ENCODE measurements at regions not wholly inside any gene's neighbourhood (a gene's known extent, or its start where the extent isn't known, plus 50 kb on each side); places are given as distances from the start of the nearest gene placed in this dataset.

DNA sequence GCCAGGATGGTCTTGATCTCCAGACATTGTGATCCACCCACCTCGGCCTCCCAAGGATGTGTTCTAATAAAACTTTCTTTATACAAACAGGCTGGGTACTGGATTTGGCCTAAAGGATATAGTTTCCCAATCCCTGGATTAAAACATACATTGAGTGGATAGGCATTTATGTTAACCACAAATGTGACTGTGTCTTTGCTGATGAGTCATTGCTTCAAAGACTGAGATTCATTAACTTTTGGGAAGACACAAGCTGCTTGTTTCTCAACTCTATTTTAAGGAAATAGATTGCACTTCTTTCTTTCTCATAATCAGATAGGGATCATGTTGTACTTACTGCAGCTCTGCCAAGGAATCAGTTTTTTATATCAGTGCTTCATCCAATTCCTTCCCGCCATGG, 131.3 kb upstream of the AGA start:
- DNase-seq (ENCODE audit: low read depth): no peak

DNA sequence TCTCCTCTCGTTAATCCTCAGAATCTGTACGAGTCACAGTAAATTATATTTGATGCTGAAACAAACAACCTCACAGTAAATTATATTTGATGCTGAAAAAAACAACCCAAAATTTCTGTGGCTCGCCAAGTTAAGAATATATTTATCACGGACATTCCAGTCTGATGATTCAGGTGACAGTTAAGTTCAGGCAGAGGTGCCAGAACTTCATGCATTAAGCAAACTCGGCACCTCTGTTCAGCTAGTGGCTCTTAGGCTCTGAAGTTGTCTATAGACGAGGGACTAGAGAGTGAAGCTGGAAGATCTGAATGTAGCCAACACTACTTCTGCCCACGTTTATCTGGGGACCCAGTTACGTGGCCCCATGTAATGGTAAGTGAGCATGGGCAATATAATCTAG, 132.2 kb upstream of the AGA start:
- DNase-seq (ENCODE audit: low read depth): no peak

DNA sequence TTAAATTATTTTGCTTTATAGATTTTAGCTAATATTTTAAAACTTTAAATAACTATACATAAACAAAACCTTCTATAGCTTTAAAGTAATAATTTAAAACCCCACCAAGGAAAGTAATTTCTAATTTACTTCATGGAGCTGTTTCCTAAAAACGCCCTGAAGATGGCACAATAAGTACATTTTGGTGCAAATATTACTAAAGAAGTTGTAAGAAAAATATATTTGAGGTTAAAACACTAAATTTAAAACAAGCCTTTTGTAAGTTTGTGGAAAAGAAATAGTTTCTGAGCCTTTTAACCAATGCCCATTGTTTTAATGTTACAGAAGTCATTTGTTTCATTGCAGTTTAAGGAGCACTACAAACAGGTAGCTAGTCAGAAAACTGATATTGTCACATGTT, 137.4 kb upstream of the AGA start:
- DNase-seq (ENCODE audit: low read depth): no peak

DNA sequence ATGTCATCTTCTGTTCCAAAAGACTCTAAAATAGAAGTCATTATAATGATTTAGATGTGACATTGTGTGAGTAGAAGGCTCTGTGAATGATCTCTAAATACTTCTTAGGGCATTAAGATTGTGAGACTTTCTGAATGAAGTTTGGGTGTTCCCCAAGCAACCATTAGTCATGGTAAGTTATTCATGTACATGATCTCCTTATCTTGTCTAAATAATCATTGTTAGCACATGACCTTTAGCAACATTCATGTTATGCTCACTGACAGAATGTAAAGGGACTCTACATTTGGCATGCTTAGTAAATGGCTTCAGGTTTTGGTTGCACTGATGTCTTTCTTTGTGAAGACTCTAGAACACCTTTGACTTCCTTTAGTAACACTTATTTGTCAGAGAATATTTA, 140.8 kb upstream of the AGA start:
- no peak for DNase-seq (ENCODE audit: low read depth)

DNA sequence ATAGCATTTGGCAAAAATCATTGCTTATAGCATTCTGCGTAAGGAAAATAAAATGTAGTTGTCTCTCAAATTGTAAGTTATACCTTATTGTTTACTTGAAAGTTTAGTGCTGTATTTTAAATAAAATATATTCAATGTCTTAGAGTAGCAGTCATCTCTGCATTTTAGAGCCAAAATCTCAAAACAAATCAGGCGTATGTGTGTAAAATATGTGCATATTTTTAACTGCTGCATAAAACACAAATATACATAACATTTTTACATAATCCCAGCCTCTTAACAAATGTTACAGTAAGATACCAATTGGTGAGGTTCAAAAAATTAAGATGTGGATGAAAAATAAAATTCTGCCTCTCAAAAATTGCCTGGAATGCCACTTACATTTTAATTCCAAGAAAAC, 145.8 kb upstream of the AGA start:
- no peak for DNase-seq (ENCODE audit: low read depth)

DNA sequence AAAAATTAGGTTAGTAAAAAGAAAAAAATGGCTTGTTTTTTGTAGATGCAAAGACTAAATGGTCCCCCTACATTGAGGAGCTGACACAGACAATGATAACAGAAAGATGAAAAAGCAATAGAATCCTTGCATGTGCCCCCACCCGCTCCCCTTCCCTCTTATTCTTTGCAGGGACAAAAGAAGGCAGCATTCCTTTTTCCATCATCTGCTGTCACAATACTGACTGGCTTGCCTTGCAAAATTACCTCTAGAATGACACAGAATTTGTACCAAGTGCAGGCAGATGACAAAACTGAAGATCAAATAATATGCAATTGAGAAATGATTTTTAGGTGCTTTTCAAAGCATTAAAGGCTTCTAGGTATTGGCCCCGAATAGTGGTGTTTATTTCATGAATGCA, 153.1 kb upstream of the AGA start:
- no peak for DNase-seq (ENCODE audit: low read depth)

DNA sequence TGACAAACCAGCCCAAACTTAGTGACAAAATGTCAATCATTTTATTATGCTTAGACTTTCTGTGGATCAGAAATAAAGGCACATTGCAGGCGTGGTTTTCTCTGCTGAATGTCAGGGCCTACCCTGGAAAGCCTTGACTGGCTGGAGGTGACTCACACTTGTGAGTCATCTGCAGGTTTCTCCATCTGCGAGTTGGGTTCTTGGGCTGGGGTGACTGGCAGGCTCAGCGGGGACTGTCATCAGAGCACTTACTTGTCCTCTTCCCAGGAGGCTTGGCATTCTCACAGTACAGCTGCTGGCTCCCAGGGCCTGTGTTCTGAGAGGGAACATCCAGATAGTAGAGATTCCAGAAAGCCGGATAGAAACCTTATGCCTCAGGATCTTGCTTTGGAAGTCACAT, 153.8 kb upstream of the AGA start:
- no peak for DNase-seq (ENCODE audit: low read depth)

DNA sequence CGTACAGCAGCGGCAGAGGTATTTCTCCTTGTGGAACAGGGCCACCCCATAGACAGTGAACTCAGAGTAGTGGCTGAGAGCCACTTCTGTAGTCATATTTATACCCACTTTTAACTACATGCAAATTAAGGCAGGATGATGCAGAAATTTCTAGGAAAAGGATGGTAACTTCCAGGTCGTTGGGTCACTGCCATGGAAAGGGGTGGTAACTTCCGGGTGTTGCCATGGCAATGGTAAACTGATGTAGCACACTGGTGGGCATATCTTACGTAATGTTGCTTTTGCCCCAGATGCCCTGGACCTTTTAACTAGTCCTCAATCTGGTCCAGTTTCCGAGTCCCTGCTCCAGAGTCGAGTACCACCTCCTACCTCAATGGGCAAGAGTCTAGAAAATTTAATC, 154.8 kb upstream of the AGA start:
- DNase-seq (ENCODE audit: low read depth): no peak

DNA sequence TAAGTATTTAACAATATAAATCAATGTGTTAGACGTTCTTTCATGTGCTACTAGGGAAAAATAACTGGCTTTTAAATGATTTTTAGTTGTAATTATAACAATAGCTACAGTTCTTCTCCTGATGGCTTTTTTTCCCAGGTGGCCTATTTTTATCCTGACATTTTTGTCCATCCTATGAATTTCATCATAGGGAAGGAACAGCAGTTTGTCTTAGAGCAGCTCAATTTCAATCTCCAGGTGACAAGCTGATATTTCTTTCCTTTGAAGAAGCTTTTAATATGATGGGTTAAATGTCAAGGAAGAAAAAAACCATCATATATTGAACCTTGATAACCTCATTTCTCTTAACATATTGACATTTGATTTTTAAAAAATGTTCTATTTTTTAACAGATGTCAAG, 163.0 kb upstream of the AGA start:
- no peak for DNase-seq (ENCODE audit: low read depth)

DNA sequence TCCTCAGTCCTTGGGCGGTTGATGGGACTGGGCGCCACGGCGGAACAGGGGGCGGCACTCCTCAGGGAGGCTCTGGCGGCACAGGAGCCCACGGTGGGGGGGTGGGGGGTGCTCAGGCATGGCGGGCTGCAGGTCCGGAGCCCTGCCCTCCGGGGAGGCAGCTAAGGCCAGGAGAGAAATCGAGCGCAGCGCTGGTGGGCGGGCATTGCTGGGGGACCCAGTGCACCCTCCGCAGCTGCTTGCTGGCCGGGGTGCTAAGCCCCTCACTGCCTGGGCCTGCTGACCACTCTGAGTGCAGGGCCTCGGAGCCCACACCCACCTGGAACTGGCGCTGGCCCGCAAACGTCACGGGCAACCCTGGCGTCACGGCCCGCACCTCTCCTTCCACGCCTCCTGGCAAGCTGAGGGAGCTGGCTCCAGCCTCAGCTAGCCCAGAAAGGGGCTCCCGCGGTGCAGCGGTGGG, 164.9 kb upstream of the AGA start:
- DNase-seq (ENCODE audit: low read depth): no peak

DNA sequence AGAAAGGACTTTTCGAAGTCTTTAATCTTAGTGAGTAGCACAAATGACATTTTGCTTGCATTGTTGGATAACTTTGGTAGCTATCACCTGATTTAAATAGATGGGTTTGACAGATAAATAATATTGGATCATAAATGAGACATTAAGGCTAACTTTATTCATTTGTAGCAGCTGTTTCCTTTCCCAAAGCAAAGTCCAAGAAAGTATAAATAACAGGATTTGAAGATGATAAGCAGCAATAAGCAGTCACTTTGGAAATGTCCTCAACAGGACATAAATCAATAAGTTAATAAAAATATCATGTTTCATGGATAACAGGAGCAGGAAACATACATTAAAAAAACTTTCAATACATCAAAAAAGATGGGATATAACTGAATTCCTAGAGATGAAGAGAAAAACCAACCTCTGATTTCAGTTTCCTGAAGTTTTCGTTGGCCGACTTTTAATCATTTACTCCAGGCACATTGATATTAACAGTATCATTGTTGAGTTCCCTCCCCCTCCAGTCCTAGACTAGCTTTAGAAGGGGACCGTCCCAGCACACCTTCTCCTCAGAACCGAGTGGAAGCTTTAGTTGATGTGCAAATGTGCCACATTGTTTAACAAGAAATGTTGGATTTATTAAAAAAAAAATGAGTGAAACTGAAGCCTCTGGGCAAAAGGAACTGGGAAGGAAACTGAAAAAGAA, 169.9 kb upstream of the AGA start:
- DNase-seq (ENCODE audit: low read depth): no peak

DNA sequence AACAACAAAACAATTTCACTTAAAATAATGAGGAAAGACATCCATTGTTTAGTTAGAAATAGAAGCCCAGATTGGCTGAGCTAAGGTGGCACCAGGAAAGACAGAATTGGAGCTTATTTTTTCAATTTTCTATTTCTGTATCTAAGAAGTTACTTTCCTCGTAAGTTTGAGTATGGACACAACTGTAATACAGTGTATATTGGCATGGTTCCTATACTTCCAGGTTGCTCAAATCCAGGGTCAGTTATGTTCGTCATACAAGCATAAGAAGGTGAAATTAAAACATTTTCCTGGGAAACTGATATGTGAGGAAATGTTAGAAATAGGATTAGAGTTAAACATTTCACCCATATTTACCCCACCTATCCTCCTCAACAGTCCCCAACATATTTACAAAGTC, 170.4 kb upstream of the AGA start:
- DNase-seq (ENCODE audit: low read depth): no peak

DNA sequence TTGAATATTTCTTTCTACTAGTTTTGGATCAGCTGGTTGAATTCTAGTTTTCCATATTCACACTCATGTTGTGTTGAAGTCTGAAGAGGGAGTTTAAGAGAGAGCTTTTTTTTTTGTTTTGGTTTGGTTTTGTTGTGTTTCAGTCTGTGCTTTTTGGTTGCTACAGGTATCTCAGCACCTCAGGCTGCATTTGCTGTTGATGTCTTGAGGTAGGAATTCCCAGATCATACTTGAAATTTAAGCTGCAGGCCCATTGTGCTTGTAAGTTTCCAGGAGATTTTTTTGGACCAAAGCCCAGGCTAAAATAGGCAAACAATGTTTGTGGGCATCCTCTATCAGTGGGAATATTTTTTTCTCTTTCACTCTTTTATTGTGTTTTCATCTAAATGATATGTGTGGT, 190.2 kb upstream of the AGA start:
- no peak for DNase-seq (ENCODE audit: low read depth)

DNA sequence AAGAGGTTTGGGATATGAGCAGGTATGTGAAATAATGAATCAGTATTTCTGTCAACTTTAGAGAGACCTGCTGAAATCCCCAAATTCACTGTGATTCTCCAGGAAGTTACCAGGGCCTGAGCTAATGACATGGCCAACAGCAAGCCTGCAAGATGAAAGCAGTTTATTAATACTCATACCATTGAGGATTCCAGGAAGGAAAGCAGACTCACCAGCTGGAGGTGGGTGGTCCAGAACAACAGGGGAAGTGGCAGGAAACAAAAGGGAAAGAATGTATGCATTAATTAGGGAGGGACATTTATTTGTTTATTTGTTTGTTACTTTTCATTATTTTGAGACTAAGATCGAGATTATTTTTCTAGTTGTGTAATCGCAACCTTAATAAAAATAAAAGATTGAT, 196.6 kb upstream of the AGA start:
- DNase-seq (ENCODE audit: low read depth): no peak

DNA sequence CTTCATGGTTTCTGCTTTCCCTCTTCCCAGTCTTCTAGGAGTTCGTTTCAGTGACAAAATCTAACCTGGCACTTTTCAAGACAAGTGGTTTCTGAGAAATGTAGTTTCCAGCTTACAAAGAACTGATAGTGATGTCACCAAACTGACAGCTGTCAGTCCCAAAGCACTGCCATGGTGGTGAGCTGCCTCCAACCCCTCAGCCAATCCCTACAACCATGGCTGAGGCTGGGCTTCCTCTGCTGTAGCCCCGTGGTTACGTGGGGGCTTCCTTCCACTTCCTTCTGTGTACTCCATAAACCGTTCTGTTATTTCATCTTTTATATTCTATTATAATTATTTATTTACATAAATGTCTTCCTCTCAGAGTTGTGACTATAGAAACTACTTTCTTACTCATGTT, 198.6 kb upstream of the AGA start:
- DNase-seq (ENCODE audit: low read depth): no peak

DNA sequence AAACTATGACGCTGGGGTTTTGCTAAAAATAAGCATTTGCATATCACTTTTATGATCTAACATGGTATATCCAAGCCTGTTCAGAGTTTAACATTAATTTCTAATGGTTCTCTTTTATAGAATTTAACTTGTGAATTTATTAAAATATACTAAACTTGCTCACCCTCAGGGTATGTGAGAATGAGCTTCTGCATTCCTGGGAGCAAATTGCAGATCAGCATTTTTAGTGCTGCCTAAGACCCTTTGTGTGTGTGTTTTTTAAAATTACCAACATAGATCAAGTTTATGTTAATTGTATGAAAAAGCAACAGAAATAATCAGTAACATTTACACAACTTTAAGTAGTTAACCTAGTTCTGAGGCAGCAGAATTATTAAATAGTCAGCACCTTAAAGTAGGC, 218.0 kb upstream of the AGA start:
- DNase-seq (ENCODE audit: low read depth): no peak

DNA sequence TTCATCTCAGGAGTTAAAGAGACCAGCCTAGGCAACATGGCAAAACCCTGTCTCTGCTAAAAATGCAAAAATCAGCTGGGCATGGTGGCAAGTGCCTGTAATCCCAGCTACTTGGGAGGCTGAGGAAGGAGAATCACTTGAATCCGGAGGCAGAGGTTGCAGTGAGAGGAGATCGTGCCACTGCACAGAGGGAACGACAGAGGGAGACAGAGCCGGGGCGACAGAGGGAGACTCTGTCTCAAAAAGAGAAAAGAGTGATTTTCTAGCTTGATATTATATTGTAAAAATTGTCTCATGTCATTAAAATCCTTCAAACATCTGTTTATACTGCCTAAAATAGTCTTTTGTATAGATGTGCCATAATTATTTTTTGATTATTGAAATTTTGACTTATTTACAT, 225.4 kb upstream of the AGA start:
- no peak for DNase-seq (ENCODE audit: low read depth)

DNA sequence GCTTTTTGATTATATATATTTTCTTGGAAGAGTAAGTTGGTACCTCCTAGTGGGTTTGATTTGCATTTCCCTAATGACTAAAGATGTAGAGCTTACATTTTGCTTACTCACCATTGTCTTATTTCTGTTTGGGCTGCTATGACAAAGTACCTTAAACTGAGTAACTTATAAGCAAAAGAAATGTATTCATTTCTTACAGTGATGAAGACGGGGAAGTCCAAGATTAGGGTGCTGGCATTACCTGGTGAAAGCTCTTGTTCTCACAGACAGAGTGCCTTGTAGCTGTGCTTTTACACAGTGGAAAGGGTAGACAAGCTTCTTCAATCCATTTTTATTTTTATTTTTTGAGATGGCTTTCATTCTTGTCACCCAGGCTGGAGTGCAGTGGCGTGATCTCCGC, 229.2 kb upstream of the AGA start:
- DNase-seq (ENCODE audit: low read depth): no peak

DNA sequence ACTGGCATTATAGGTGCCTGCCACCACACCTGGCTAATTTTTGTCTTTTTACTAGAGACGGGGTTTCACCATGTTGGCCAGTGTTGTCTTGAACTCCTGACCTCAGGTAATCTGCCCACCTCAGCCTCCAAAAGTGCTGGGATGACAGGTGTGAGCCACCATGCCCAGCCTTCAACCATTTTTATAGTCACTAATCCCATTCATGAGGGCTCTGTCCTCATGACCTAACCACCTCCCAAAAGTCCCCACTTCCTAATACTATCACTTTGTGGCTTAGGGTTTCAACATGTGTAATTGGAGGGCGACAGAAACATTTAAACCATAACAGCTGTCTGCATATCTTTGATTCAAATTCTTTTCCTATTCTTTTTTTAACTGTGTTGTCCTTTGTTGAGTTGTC, 229.6 kb upstream of the AGA start:
- DNase-seq (ENCODE audit: low read depth): no peak

DNA sequence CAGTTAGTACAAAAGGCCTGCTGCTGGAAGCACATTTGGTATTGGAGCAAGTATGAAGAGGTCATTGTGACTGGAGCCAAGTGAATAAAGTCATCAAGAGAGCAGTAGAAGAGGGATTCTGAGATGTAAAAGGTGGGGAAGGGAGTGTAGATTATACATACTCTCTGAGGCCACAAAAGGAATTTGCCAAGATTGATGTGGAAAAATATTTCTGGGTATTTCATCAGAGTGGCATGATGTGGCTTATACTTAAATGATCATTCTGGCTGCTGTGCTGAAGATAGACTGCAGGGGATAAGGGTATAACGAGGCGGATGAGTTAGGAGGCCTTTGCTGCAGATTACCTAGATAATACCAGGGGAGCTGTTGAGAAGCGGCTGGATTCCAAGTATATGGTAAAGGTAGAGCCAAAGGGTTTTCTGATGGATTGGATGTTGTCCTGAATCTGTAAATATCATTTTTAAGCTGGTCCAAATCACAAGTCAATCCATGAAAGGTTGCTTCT, 231.8 kb upstream of the AGA start:
- DNase-seq (ENCODE audit: low read depth): no peak

DNA sequence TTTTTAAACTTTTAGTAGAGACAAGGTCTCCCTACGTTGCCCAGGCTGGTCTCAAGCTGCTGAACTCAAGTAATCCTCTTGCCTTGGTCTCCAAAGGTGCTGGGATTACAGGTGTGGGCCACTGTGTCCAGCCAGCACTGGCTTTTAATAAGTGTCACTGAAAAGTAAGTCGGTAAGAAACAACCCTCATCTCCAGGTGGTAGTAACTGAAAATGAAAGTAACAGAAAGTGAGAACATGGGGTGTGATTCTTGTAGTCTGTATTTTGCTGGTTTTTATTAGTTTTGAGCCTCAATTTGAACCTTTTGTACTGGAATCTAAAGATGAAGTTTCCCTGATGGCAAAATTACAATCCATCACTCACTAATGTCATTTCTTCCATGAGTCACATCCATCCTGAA, 238.1 kb upstream of the AGA start:
- DNase-seq (ENCODE audit: low read depth): no peak

DNA sequence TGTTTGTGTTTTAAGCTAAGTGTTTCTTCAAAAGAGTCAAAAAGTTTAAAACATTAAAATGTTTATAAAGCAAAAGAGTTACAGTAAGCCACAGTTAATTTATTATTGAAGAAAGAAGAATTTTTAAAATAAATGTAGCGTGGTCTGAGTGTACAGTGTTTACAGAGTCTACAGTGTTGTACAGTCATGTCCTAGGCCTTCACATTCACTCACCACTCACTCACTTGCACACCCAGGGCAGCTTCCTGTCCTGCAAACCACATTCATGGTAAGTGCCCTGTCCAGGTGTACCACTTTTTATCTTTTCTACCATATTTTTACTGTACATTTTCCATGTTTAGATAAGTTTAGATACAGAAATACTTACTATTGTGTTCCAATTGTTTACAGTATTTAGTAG, 239.7 kb upstream of the AGA start:
- DNase-seq (ENCODE audit: low read depth): no peak

DNA sequence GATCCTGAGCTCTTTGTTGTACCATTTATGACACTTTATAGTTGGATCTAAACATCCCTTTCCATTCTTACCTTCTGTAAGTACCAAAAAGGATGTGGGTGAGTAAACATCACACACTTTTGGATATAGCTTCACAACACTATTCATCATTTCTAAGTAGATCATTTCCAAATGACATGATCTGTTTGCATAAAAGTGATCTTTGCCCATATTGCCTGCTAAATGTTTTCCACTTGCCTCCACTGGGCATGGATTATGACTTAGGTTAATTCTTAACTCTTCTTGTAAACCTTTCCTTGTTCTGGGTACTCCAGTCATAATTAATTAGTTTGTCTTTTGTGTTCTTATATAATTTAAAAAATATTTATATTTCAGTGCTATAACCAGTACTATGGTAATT, 244.9 kb upstream of the AGA start:
- no peak for DNase-seq (ENCODE audit: low read depth)

DNA sequence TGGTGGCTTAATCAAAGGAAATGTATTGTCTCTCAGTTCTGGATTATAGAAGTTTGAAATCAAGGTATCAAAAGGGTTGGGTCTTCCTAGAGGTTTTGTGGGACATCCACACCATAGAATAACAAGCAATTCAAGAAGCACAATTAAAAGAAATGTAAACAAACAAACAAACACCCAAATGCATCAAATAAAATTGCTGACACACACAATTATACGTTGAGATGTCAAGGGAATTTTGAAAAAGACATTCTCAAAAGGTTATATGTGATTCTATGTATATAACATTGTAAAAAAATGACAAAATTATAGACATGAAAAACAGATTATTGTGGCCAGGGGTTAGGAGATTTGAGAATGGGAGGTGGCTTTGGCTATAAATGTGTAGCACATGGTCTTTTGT, 250.7 kb upstream of the AGA start:
- DNase-seq (ENCODE audit: low read depth): no peak
